NT2/D1 (cell line): ENCODE measurements at regions not wholly inside any gene's neighbourhood (a gene's known extent, or its start where the extent isn't known, plus 50 kb on each side); places are given as distances from the start of the nearest gene placed in this dataset.

Source experiments
- DNase-seq: peaks from one replicate; pipeline ENCODE4 v3.0.0-alpha.2; 2011; ENCODE audit warnings: low read depth, low spot score
- H3K27me3 ChIP-seq: 2 replicates; pipeline ENCODE4 v1.6.0; 2011; ENCODE audit warnings: mild to moderate bottlenecking; ENCODE audit not compliant: insufficient read length, insufficient read depth
- H3K36me3 ChIP-seq: 2 replicates; pipeline ENCODE4 v1.6.1; 2011; ENCODE audit warnings: mild to moderate bottlenecking, low read length, mixed read lengths; ENCODE audit not compliant: insufficient read depth, insufficient read length
- H3K4me1 ChIP-seq: 2 replicates; pipeline ENCODE4 v1.5.1; 2011; ENCODE audit not compliant: insufficient read depth, insufficient read length
- H3K4me3 ChIP-seq: 2 replicates; pipeline ENCODE4 v1.5.1; 2011; ENCODE audit warnings: low read depth; ENCODE audit not compliant: insufficient read length
- H3K9ac ChIP-seq: 2 replicates; pipeline ENCODE4 v1.6.0; 2011; ENCODE audit warnings: low read depth; ENCODE audit not compliant: insufficient read length
- H3K9me3 ChIP-seq: 2 replicates; pipeline ENCODE4 v1.5.1; 2011; ENCODE audit warnings: mild to moderate bottlenecking, low read length; ENCODE audit not compliant: insufficient read depth
- SUZ12 ChIP-seq: IDR thresholded peaks from 2 replicates; pipeline ENCODE4 v1.6.1; 2011; ENCODE audit not compliant: insufficient read length, insufficient read depth; ENCODE audit errors: extremely low read depth
- YY1 ChIP-seq: IDR thresholded peaks from 2 replicates; pipeline ENCODE4 v1.6.1; 2011; ENCODE audit not compliant: insufficient read length, insufficient read depth
- ZNF274 ChIP-seq: IDR thresholded peaks from 2 replicates; pipeline ENCODE4 v1.6.1; 2011; ENCODE audit warnings: mild to moderate bottlenecking, low read depth, low read length

- Histone ChIP-seq H3K4me3 (no peak overlapping the region), H3K4me1 (no peaks in the 10 kb centered on the region), H3K36me3 (no peaks in the 10 kb centered on the region), H3K9ac (no peak overlapping the region), H3K9me3 (no peaks in the 10 kb centered on the region), H3K27me3 (no peaks in the 10 kb centered on the region)
- no peak for TF ChIP-seq YY1
- TF ChIP-seq ZNF274 = no peak
- TF ChIP-seq SUZ12 = no peak
- no peak for DNase-seq
Observed at GRCh38 chr3:76582098-76582497, 457.8 kb upstream of the ROBO2 start.

DNA sequence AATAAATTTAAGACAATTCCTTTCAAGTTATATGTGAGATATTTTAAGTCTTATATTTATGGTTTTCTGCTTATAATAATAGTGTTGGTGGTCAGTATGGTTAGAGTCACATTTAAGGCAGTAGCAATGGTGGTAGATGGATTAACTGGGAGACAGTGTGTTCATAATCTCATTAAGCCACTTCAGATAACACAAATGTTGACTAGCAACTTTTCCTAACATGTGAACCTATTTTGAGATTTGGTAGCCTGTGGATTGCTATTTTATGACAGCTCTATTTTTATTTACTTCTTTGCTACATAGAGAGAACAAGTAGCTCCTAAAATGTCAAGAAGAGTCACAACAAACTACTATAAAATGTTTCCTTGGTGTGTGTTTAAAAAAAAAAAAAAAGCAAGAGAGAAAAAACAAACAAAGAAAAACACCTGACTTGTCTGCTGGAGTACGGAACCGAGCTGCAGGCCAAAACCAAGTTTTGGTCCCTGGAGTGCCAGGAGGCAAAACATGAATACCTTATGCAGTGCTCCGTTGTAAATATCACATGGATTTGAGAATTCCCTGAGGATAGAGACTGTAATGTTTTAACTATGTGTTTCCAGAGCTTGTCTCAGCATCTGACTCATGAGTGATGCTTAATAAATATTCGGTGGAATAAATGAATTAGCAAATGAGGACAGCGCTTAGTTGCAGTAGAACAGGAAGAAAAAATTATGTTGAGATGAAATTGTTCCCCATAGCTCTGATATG is 457.1 kb upstream of the ROBO2 start:
- Histone ChIP-seq H3K9ac (no peak overlapping the region), H3K9me3 (no peaks in the 10 kb centered on the region), H3K4me1 (no peaks in the 10 kb centered on the region), H3K36me3 (no peaks in the 10 kb centered on the region), H3K27me3 (no peaks in the 10 kb centered on the region), H3K4me3 (no peak overlapping the region)
- no peak for DNase-seq
- TF ChIP-seq YY1 (no peak), SUZ12 (no peak), ZNF274 (no peak)

DNA sequence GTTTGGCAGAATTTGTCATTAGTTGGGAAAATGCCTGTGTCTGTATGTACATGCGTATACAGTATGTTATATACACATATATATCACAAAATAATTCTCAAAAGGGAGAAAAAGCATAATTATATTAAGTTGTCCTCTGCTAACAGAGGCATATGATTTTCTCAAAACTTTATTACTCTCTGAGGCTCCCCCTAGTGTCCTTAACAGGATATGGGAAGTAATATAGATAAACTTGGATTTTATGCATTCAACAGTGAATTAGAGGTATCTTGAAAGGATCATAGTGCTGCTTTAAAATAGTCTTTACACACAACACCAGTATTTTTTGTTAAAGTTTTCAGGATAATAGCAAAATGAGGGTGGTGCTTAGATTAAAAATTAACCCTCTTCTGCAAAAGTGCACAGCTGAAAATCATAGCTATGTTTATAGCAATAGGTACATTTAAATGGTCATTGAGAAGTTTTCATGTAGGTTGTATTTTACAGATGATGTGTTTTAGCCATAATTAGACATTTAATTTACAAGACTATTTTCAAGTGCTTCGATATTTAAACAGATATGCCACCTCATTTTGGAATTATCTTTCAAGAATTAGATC is 454.0 kb upstream of the ROBO2 start:
- Histone ChIP-seq H3K27me3 (no peaks in the 10 kb centered on the region), H3K4me1 (no peaks in the 10 kb centered on the region), H3K36me3 (no peaks in the 10 kb centered on the region), H3K4me3 (no peak overlapping the region), H3K9ac (no peak overlapping the region), H3K9me3 (no peaks in the 10 kb centered on the region)
- TF ChIP-seq ZNF274 (no peak), SUZ12 (no peak), YY1 (no peak)
- DNase-seq = no peak

GRCh38 chr3:76586471-76586870 is 453.4 kb upstream of the ROBO2 start:
- H3K4me3 ChIP-seq = no peak overlapping the region
- H3K9ac ChIP-seq = no peak overlapping the region
- H3K36me3 ChIP-seq = no peaks in the 10 kb centered on the region
- H3K4me1 ChIP-seq = no peaks in the 10 kb centered on the region
- DNase-seq = no peak
- no peak for TF ChIP-seq YY1
- TF ChIP-seq ZNF274 = no peak
- no peak for TF ChIP-seq SUZ12
- no peaks in the 10 kb centered on the region for H3K27me3 ChIP-seq
- H3K9me3 ChIP-seq = no peaks in the 10 kb centered on the region

GRCh38 chr3:76610150-76610549 is 429.7 kb upstream of the ROBO2 start:
- TF ChIP-seq ZNF274 (no peak), SUZ12 (no peak), YY1 (no peak)
- H3K9ac ChIP-seq = no peak overlapping the region

DNA sequence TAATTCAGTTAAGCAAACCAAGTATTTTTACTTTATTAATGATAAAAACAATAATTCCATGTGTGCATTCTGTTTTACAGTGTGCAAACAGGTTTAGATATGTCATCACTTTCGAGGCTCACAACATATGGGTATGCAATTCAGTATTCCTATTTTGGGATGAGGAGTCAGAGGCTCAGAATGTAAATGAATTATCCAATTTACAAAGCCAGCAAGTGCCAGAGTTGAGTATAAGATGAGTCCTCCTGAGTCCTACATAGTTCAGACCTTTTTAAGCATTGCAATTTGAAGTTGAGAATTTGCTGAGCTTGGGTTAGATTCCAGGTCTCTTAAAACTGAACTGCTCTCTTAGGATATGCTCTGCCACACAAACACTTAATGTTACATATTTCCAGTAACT is 424.2 kb upstream of the ROBO2 start:
- H3K9ac ChIP-seq = no peak overlapping the region
- no peaks in the 10 kb centered on the region for H3K36me3 ChIP-seq
- H3K4me3 ChIP-seq = no peak overlapping the region
- TF ChIP-seq SUZ12 (no peak), YY1 (no peak), ZNF274 (no peak)
- H3K9me3 ChIP-seq = no peaks in the 10 kb centered on the region
- no peak for DNase-seq
- no peaks in the 10 kb centered on the region for H3K4me1 ChIP-seq
- no peaks in the 10 kb centered on the region for H3K27me3 ChIP-seq

More at GRCh38 chr3:76610150-76610549, 429.7 kb upstream of the ROBO2 start:
- no peaks in the 10 kb centered on the region for H3K36me3 ChIP-seq
- no peaks in the 10 kb centered on the region for H3K4me1 ChIP-seq
- H3K9me3 ChIP-seq = 0 out of 2 replicates have a peak, but pooled peaks cover 5% of the 10 kb centered on the region
- no peak for DNase-seq
- H3K4me3 ChIP-seq = no peak overlapping the region
- no peaks in the 10 kb centered on the region for H3K27me3 ChIP-seq

- no peaks in the 10 kb centered on the region for H3K27me3 ChIP-seq
- no peak for DNase-seq
- no peak overlapping the region for H3K9ac ChIP-seq
Observed at GRCh38 chr3:76624164-76624563, 415.7 kb upstream of the ROBO2 start.

More at GRCh38 chr3:76624164-76624563, 415.7 kb upstream of the ROBO2 start:
- Histone ChIP-seq H3K4me3 (no peak overlapping the region), H3K36me3 (no peaks in the 10 kb centered on the region), H3K9me3 (no peaks in the 10 kb centered on the region), H3K4me1 (no peaks in the 10 kb centered on the region)
- TF ChIP-seq SUZ12 = no peak
- TF ChIP-seq ZNF274 = no peak
- TF ChIP-seq YY1 = no peak
